ENCODE measurements at regions not wholly inside any gene's neighbourhood (a gene's known extent, or its start where the extent isn't known, plus 50 kb on each side); places are given as distances from the start of the nearest gene placed in this dataset.
"Not testable (repeated sequence)": the region's sequence is repeated elsewhere in the genome, so short reads cannot be mapped to it uniquely, and the experiment has no call there.

- not testable (repeated sequence) for DNase-seq (ENCODE audit: low read depth, low spot score)
Observed at GRCh38 chr9:89856950-89857349, 252.1 kb downstream of the GADD45G start.

- not testable (repeated sequence) for DNase-seq (ENCODE audit: low read depth, low spot score)
Observed at GRCh38 chr9:89859842-89860241, 255.0 kb downstream of the GADD45G start.

DNA sequence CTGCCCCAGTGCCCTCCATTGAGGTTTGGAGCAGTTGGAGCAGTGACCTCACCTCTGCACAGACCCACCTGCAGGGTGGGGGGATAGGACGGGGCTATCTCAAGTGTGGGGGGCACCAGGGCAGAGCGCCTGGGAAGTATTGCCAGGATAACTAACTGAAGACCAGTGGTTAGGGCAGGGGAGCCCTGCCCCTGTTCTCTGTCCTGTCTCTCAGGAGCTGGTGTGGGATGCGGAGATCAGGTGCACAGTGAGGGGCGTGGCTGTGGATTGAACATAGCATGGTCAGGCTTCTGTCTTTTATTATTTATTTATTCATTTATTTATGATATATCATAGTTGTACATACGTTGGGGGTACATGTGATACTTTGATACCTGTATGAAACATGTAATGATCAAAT is 256.6 kb downstream of the GADD45G start:
- DNase-seq (ENCODE audit: low read depth, low spot score) = not testable (repeated sequence)

DNA sequence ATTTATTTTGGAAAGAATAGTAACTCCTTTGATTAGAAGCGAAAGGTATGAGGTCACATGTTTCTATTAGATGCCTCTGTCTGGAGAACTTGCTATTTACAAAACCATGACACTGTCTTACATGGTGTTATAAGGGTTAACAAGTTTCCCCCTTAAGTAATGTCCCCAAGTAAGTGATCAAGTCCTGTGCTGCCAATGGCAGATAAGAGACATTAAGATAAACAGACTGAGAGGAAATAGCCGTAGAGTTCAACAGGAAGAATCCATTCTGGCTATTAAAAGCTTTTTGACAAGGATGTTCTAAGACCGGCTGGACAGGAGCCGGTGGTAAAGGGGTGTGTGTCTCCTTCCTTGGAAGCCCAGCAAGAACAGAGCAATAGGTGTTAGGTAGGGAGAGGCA is 257.5 kb downstream of the GADD45G start:
- no peak for DNase-seq (ENCODE audit: low read depth, low spot score)

DNA sequence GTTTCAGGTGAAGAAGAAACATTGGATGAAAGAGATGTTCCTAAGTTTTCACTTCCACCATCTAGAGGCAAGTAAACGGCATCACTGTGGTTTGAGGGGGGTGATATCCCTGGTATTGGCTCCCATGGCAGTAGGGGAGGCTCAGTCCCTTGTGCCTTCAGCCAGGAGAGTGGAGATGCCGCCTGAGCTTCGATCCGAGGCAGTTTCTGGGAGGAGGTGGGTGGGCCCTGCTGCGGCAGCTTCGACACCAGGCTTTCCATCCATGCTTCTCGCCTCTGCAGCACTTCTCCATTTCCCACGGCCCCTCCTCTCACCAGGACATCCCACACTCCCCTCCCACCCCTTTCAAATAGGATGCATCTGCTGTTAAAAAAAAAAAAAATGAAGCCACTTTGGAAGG is 258.3 kb downstream of the GADD45G start:
- no peak for DNase-seq (ENCODE audit: low read depth, low spot score)

DNA sequence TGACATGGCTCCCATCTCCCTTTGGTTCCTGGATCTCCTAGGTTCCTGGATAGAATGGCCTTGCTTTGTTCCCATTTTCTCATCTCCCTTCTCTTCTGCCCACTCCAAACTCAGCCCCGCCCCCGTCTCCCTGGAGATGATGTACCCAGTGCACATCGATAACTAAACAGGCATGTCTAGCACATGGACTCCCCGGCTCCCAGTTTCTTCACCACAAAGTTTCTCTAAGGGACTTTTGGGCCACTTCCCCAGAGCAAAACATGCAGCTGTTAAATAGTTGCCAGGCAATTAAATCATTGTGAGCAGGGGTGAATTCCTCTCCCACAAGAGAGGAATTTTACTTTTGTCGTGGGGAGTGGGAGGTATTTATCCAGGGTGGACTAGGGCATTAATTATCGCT is 259.0 kb downstream of the GADD45G start:
- DNase-seq (ENCODE audit: low read depth, low spot score) = peak; percentile 50

DNA sequence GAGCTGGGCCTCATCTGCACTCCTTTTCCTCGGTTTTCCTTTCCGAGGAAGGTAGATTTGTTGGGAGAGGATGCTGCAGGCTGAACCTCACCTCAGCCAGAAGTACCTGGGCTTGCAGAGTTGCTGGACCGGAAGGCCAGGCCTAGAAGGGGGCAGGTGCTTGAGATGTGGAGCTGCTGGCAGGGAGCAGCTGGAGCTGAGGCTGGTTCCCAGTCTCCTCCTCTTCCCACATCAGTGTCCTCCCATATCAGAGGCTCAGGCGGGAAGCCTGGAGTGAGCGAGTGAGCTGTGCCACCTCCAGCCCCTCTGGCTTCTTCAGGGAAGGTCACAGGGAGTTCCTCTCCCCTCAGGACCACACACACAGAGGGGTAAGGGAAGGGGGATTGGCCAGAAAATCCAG is 259.4 kb downstream of the GADD45G start:
- DNase-seq (ENCODE audit: low read depth, low spot score) = no peak

GRCh38 chr9:89864731-89865130 is 259.9 kb downstream of the GADD45G start:
- no peak for DNase-seq (ENCODE audit: low read depth, low spot score)

- DNase-seq (ENCODE audit: low read depth, low spot score) = no peak
Observed at GRCh38 chr9:89865357-89865756, 260.5 kb downstream of the GADD45G start.

- DNase-seq (ENCODE audit: low read depth, low spot score) = no peak
Observed at GRCh38 chr9:89865981-89866380, 261.2 kb downstream of the GADD45G start.

DNA sequence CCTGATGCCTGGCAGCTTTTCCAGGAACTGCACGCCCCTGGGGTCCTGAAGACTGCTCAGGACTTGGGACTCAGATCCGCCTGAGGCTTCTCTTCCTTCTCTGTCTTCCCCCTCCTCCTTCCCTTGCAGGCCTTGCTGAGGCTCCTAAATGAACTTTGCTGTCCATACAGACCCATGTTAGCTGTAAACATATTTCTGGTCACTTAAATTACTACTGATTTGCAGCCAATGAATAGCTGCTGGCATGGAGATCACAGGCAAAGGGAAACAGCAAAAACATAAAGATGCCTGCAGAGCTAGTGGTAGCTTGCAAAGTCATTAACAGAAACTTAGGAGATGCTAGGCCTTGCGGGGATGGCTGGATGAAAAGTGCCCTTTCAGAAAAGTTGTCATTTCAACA is 261.9 kb downstream of the GADD45G start:
- DNase-seq (ENCODE audit: low read depth, low spot score) = no peak

GRCh38 chr9:89868100-89868499 is 263.3 kb downstream of the GADD45G start:
- no peak for DNase-seq (ENCODE audit: low read depth, low spot score)

DNA sequence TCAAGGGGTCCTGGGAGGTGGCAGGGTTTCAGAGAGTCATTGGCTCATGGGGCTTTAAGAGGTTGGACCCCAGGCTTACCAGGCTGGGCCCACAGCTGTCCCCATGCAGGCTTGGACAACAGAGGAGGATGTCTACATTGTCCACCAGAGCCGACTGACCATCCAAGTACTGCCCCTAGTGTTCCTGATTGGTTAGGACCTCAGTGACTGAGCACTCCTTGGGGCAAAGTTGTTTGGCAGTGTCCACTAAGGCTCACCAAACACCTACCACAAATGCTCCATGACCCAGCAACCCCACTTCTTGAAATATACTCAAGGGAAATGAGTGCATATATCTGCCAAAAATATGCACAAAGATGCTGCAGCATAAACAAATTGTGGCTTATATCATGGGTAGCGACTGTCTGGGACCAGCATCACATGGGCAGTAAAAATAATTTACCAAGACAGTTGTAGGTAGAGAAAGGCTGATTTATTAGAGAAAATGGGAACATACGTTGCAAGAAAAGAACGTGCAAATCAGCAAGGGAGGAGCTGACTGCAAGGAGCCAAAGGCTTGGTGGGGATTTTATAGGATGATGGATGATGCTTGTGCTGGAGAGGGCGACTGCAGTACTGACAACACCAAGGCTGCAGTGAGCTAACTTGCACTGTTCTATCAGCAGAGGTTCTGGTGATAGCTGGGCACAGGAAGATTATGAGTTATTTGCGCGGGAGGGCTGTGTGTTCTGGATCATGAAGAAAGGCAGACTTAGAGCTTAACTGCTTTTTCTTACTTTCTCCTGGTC is 265.2 kb downstream of the GADD45G start:
- DNase-seq (ENCODE audit: low read depth, low spot score) = no peak

DNA sequence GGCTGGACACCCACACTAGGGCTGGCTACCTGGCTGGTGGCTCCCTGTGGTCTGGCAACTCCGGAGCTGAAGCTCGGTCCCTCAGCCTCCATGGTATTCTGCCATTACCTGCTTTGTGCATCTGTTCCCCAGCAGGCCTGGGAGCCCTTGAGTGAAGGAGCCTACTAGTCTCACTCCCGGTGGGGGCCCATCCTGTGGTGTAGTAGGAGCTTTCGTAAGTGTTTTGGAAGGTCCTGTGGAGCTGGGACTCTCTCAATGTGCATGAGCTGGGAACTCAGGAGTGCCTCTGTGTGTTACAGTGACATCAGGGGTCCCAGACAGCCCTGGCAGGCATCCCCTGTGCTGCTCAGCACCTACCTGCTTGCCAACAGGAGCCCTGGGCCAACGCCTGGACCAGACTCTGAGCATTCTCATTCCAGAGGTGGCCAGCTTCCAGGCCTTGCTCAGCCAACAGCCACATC is 267.1 kb downstream of the GADD45G start:
- no peak for DNase-seq (ENCODE audit: low read depth, low spot score)

DNA sequence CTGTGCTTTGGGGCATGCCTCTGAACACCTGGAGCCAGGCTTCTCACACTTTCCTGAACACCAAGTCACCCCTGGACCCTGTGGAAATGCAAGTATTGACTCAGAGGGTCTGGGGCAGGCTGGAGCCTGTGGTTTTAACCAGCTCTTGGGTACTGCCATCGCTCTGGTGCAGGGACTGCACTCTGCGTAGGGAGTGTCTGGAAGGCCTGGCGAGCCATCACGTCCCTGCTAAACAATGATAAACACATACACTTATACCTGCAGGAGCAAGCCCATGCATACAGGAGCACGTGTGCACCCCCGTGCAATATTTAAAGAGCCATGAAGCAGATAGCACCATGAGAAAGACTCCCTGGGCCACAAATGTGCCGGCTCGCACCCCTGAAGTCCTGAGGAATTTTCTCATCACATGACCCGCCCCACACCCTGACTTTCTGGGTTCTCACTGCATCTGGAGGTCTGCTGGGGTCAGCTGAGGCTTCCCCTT is 267.7 kb downstream of the GADD45G start:
- DNase-seq (ENCODE audit: low read depth, low spot score) = no peak

DNA sequence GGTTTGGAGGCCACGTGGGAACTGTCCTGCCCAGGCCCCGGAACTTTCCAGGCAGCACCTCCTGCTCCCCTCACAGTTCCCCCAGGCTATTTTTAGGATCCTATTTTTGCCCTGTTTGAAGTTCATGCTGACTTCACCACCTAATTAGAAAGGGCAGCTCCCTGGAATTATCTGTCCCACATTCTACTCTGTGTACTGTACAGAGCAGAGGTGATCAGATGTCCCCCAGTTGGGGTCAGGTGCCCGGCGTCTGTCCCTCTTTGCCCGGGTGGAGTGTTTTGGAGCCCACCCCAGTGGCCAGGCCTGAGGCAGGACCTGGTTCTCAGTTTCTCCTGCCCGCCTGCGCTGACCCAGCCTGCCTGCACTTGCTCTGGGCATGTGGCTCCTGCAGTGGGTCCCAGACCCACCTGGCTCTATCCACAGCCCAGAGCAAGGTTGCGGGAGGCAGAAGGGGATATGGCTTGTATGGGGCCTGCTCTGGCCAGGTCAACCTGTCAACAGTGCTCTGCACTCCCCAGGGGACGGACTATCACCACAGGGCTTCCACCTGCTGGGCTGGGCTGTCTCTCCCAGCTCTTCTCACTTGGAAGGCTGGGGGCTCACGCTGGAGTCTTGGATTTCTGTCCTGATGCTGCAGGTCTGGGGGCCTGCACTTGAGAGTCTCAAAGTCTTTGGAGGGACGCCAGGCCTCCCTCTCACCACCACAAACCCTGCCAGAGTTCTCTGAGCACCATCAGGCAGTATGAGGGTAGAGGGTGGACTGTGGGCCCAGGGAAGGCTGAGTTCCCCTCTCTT is 268.3 kb downstream of the GADD45G start:
- no peak for DNase-seq (ENCODE audit: low read depth, low spot score)

DNA sequence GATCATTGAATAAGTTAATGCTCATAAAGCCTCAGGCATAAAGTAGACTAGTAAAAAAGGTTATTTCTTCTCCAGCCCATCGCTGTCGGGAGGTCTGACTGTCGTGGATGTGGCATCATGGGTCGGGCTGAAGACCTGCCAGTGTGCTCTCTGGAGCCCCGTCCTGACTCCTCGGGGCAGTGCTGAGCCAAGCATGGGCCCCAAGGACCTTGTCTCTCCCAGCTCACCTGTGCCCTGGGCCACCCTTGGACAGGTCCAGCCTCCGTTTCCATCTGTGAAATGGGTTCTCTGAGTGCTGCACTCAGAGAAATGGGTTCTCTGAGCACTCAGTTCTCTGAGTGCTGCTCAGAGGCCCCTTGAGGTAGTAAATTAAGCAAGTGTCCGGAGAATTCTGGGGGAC is 269.0 kb downstream of the GADD45G start:
- DNase-seq (ENCODE audit: low read depth, low spot score) = no peak

- peak; percentile 28 for DNase-seq (ENCODE audit: low read depth, low spot score)
Observed at GRCh38 chr9:89874351-89875321, 269.8 kb downstream of the GADD45G start.

- DNase-seq (ENCODE audit: low read depth, low spot score) = no peak
Observed at GRCh38 chr9:89877051-89878002, 272.5 kb downstream of the GADD45G start.

DNA sequence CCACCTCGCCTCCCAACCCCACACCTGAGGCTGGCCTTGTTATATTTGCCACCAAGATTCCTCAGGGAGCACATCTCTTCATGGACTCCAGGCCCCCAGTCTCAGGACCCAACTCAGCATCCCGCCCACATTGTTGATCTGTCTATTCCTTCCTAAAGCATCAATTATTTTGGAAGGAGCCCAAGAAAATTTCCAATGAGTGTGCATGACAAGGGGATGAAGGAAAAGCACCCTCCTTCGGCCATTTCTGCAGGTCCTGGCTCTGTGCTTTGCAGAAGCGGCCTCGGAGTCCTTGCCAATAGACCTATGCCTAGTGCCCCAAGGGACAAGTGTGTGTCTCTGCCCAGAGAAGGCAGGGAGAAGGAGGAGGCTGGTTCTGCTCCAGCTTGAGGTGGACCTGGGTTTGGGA is 273.2 kb downstream of the GADD45G start:
- DNase-seq (ENCODE audit: low read depth, low spot score) = no peak
